Endodermal cell (in vitro differentiated cells): ENCODE measurements at regions not wholly inside any gene's neighbourhood (a gene's known extent, or its start where the extent isn't known, plus 50 kb on each side); places are given as distances from the start of the nearest gene placed in this dataset.

Experiments used
- DNase-seq: peaks from one replicate; pipeline ENCODE4 v3.0.0-alpha.2; 2017
- H3K27ac ChIP-seq: 2 replicates; pipeline ENCODE4 v1.5.1; 2013; ENCODE audit warnings: mild to moderate bottlenecking, low read depth, low read length, moderate library complexity
- H3K27me3 ChIP-seq: 2 replicates; pipeline ENCODE4 v1.6.1; 2013; ENCODE audit warnings: mild to moderate bottlenecking, low read length, moderate library complexity; ENCODE audit not compliant: insufficient read depth, control insufficient read depth, poor library complexity, severe bottlenecking
- H3K36me3 ChIP-seq: 2 replicates; pipeline ENCODE4 v1.7.0; 2013; ENCODE audit warnings: mild to moderate bottlenecking, low read length, moderate library complexity; ENCODE audit not compliant: control insufficient read depth, insufficient read depth
- H3K4me1 ChIP-seq: one replicate; pipeline ENCODE4 v1.7.0; 2013; ENCODE audit warnings: low read length; ENCODE audit not compliant: control insufficient read depth, insufficient read depth
- H3K4me3 ChIP-seq: 2 replicates; pipeline ENCODE4 v1.5.1; 2013; ENCODE audit warnings: mild to moderate bottlenecking, low read length, moderate library complexity
- H3K9ac ChIP-seq: 2 replicates; pipeline ENCODE4 v1.6.1; 2013; ENCODE audit warnings: mild to moderate bottlenecking, low read length, moderate library complexity; ENCODE audit not compliant: poor library complexity, severe bottlenecking; ENCODE audit errors: extremely low read depth
- H3K9me3 ChIP-seq: 2 replicates; pipeline ENCODE4 v1.6.1; 2013; ENCODE audit warnings: mild to moderate bottlenecking, low read length, moderate library complexity; ENCODE audit not compliant: control insufficient read depth
- H3K27ac Mint-ChIP-seq: 2 replicates; pipeline ENCODE4 v1.8.0; 2020; ENCODE audit warnings: mixed read lengths
- H3K27me3 Mint-ChIP-seq: 2 replicates; pipeline ENCODE4 v1.8.0; 2021; ENCODE audit warnings: mild to moderate bottlenecking, mixed read lengths; ENCODE audit not compliant: insufficient read depth
- H3K36me3 Mint-ChIP-seq: 2 replicates; pipeline ENCODE4 v1.8.0; 2020; ENCODE audit warnings: low read depth, mixed read lengths
- H3K4me1 Mint-ChIP-seq: 2 replicates; pipeline ENCODE4 v1.8.0; 2020; ENCODE audit warnings: mixed read lengths
- H3K4me3 Mint-ChIP-seq: 2 replicates; pipeline ENCODE4 v1.8.0; 2020; ENCODE audit warnings: mild to moderate bottlenecking, moderate library complexity, mixed read lengths
- H3K9me3 Mint-ChIP-seq: 2 replicates; pipeline ENCODE4 v1.8.0; 2020; ENCODE audit warnings: mild to moderate bottlenecking, mixed read lengths
- CTCF ChIP-seq: fragments of 200-600 bp; sonication (generic); conservative IDR thresholded peaks from 2 replicates; pipeline ENCODE4 v1.5.0; 2021; ENCODE audit warnings: antibody characterized with exemption, mild to moderate bottlenecking
- WGBS, 2 experiments: methylation state at CpG; one replicate each; pipeline versions ENCODE4 v1.1.5 to v1.1.7; 2013; ENCODE audit warnings: missing lambda C conversion rate in 2 of 2, mixed read lengths in 1 of 2; ENCODE audit not compliant: insufficient coverage in 1 of 2, insufficient read length in 1 of 2; 5-methylcytosine and 5-hydroxymethylcytosine counted together

- Mint-ChIP-seq H3K27ac (no peak overlapping the region), H3K27me3 (no peaks in the 10 kb centered on the region), H3K4me1 (peaks cover 5% of the 10 kb centered on the region), H3K4me3 (no peak overlapping the region), H3K36me3 (no peaks in the 10 kb centered on the region), H3K9me3 (no peaks in the 10 kb centered on the region)
- WGBS, 2 experiments = 83 to 91% methylated on average over 1 to 2 of the region's 2 CpGs
- H3K9me3 ChIP-seq = no peaks in the 10 kb centered on the region
- no peak overlapping the region for H3K9ac ChIP-seq
- TF ChIP-seq CTCF = no peak
- no peak for DNase-seq
- H3K4me3 ChIP-seq = no peak overlapping the region
- H3K36me3 ChIP-seq = no peaks in the 10 kb centered on the region
- H3K4me1 ChIP-seq = no peaks in the 10 kb centered on the region
- H3K27me3 ChIP-seq = no peaks in the 10 kb centered on the region
- H3K27ac ChIP-seq = no peak overlapping the region
These were observed 2249.1 kb downstream of the NCAM2 start for GRCh38 chr21:23247334-23247733.

- no peaks in the 10 kb centered on the region for H3K36me3 ChIP-seq
- no peaks in the 10 kb centered on the region for H3K4me1 ChIP-seq
- H3K27ac ChIP-seq = no peak overlapping the region
- 100% methylated on average over 2 of the region's 2 CpGs; no CpG with 5 or more reads in 1 of the 2 experiments for WGBS, 2 experiments
- no peak overlapping the region for H3K9ac ChIP-seq
- H3K27me3 ChIP-seq = no peaks in the 10 kb centered on the region
- H3K9me3 ChIP-seq = no peaks in the 10 kb centered on the region
- no peaks in the 10 kb centered on the region for H3K9me3 Mint-ChIP-seq
- H3K36me3 Mint-ChIP-seq = no peaks in the 10 kb centered on the region
- H3K4me3 ChIP-seq = no peak overlapping the region
- no peak for DNase-seq
- no peak overlapping the region for H3K27ac Mint-ChIP-seq
- H3K4me1 Mint-ChIP-seq = no peaks in the 10 kb centered on the region
- no peak overlapping the region for H3K4me3 Mint-ChIP-seq
- H3K27me3 Mint-ChIP-seq = no peaks in the 10 kb centered on the region
- TF ChIP-seq CTCF = no peak
These were observed 2247.0 kb downstream of the NCAM2 start for GRCh38 chr21:23245255-23245654.

- no peaks in the 10 kb centered on the region for H3K9me3 ChIP-seq
- Mint-ChIP-seq H3K27me3 (no peaks in the 10 kb centered on the region), H3K36me3 (no peaks in the 10 kb centered on the region), H3K27ac (peak overlapping the region; percentile 24), H3K4me3 (no peak overlapping the region), H3K9me3 (no peaks in the 10 kb centered on the region), H3K4me1 (peaks cover 12% of the 10 kb centered on the region)
- H3K27ac ChIP-seq = no peak overlapping the region
- no peak for DNase-seq
- no peak for TF ChIP-seq CTCF
- no peaks in the 10 kb centered on the region for H3K27me3 ChIP-seq
- no peak overlapping the region for H3K4me3 ChIP-seq
- no peaks in the 10 kb centered on the region for H3K36me3 ChIP-seq
- 50% methylated on average over 1 of the region's 2 CpGs; no CpG with 5 or more reads in 1 of the 2 experiments for WGBS, 2 experiments
- H3K9ac ChIP-seq = no peak overlapping the region
- no peaks in the 10 kb centered on the region for H3K4me1 ChIP-seq
These were observed 2225.7 kb downstream of the NCAM2 start for GRCh38 chr21:23223882-23224281.
